SK-N-SH treated with all-trans-retinoic acid at 6 μM for 48 hours (cell line): ENCODE measurements at regions not wholly inside any gene's neighbourhood (a gene's known extent, or its start where the extent isn't known, plus 50 kb on each side); places are given as distances from the start of the nearest gene placed in this dataset.

Experiments
- ATAC-seq: fragments of 200-7000 bp; cut with Tn5 transposase; 3 replicates; pipeline ENCODE4 v1.9.1; 2020; ENCODE audit warnings: mild to moderate bottlenecking, moderate library complexity
- ARNTL ChIP-seq: fragments of 450-650 bp; formaldehyde crosslinking; IDR thresholded peaks from 2 replicates; pipeline ENCODE4 v1.5.0; 2020; ENCODE audit warnings: low read depth, mild to moderate bottlenecking, moderate library complexity, borderline replicate concordance
- BACH2 ChIP-seq: fragments of 250-450 bp; sonication (Bioruptor Pico); IDR thresholded peaks from 2 replicates; pipeline ENCODE4 v1.9.0; 2021; ENCODE audit warnings: mild to moderate bottlenecking, borderline replicate concordance
- CREB5 ChIP-seq: fragments of 250-450 bp; sonication (Bioruptor Pico); IDR thresholded peaks from 2 replicates; pipeline ENCODE4 v1.5.1; 2020; ENCODE audit warnings: low read depth, mild to moderate bottlenecking, moderate library complexity
- CSDC2 ChIP-seq: fragments of 250-450 bp; sonication (Bioruptor Pico); IDR thresholded peaks from 2 replicates; pipeline ENCODE4 v1.5.0; 2020; ENCODE audit warnings: mild to moderate bottlenecking, moderate library complexity
- CSRNP3 ChIP-seq: fragments of 250-450 bp; sonication (Bioruptor Pico); IDR thresholded peaks from 2 replicates; pipeline ENCODE4 v1.5.1; 2021; ENCODE audit warnings: mild to moderate bottlenecking, moderate library complexity
- ESRRG ChIP-seq: fragments of 250-450 bp; sonication (Bioruptor Pico); IDR thresholded peaks from 2 replicates; pipeline ENCODE4 v1.6.1; 2021; ENCODE audit warnings: mild to moderate bottlenecking
- OSR1 ChIP-seq: fragments of 250-450 bp; sonication (Bioruptor Pico); IDR thresholded peaks from 2 replicates; pipeline ENCODE4 v1.8.0; 2022; ENCODE audit warnings: moderate library complexity, mild to moderate bottlenecking, inconsistent platforms
- PATZ1 ChIP-seq: fragments of 250-450 bp; sonication (Bioruptor Pico); IDR thresholded peaks from 2 replicates; pipeline ENCODE4 v1.8.0; 2020; ENCODE audit warnings: mild to moderate bottlenecking, moderate library complexity, borderline replicate concordance
- POU6F1 ChIP-seq: fragments of 250-450 bp; sonication (Bioruptor Pico); IDR thresholded peaks from 2 replicates; pipeline ENCODE4 v1.8.0; 2021; ENCODE audit warnings: low read depth, mild to moderate bottlenecking, moderate library complexity, borderline replicate concordance
- PPARA ChIP-seq: fragments of 250-450 bp; sonication (Bioruptor Pico); IDR thresholded peaks from 2 replicates; pipeline ENCODE4 v1.5.0; 2020; ENCODE audit warnings: mild to moderate bottlenecking, borderline replicate concordance
- SNAI2 ChIP-seq: fragments of 250-450 bp; sonication (Bioruptor Pico); IDR thresholded peaks from 2 replicates; pipeline ENCODE4 v1.5.0; 2020; ENCODE audit warnings: mild to moderate bottlenecking, moderate library complexity
- TCF4 ChIP-seq: fragments of 250-450 bp; sonication (Bioruptor Pico); IDR thresholded peaks from 2 replicates; pipeline ENCODE4 v1.8.0; 2021; ENCODE audit warnings: mild to moderate bottlenecking, moderate library complexity, borderline replicate concordance
- TOX ChIP-seq: fragments of 250-450 bp; sonication (Bioruptor Pico); IDR thresholded peaks from 2 replicates; pipeline ENCODE4 v1.8.0; 2021; ENCODE audit warnings: mild to moderate bottlenecking, moderate library complexity, borderline replicate concordance
- TSHZ2 ChIP-seq: fragments of 250-450 bp; sonication (Bioruptor Pico); IDR thresholded peaks from 2 replicates; pipeline ENCODE4 v1.5.0; 2020; ENCODE audit warnings: mild to moderate bottlenecking, moderate library complexity
- ZC3H10 ChIP-seq: fragments of 250-450 bp; sonication (Bioruptor Pico); IDR thresholded peaks from 2 replicates; pipeline ENCODE4 v1.5.1; 2021; ENCODE audit warnings: mild to moderate bottlenecking, moderate library complexity
- ZFP3 ChIP-seq: fragments of 250-450 bp; sonication (Bioruptor Pico); IDR thresholded peaks from 2 replicates; pipeline ENCODE4 v1.5.0; 2020; ENCODE audit warnings: mild to moderate bottlenecking, moderate library complexity
- ZNF565 ChIP-seq: fragments of 450-650 bp; formaldehyde crosslinking; conservative IDR thresholded peaks from 2 replicates; pipeline ENCODE4 v1.5.0; 2020; ENCODE audit warnings: low read depth, mild to moderate bottlenecking, moderate library complexity
- ZNF70 ChIP-seq: fragments of 450-650 bp; formaldehyde crosslinking; IDR thresholded peaks from 2 replicates; pipeline ENCODE4 v1.5.0; 2020; ENCODE audit warnings: mild to moderate bottlenecking, moderate library complexity
- ZNF8 ChIP-seq: fragments of 450-650 bp; formaldehyde crosslinking; IDR thresholded peaks from 2 replicates; pipeline ENCODE4 v1.5.0; 2020; ENCODE audit warnings: mild to moderate bottlenecking, moderate library complexity

- TF ChIP-seq ZC3H10 (CRISPR knock-in tag): no peak
- no peak for TF ChIP-seq ZNF565 (CRISPR knock-in tag)
- TF ChIP-seq TCF4 (CRISPR knock-in tag): no peak
- TF ChIP-seq TOX (CRISPR knock-in tag): no peak
- TF ChIP-seq ARNTL (CRISPR knock-in tag): no peak
- TF ChIP-seq TSHZ2: no peak
- no peak for TF ChIP-seq SNAI2 (CRISPR knock-in tag)
- TF ChIP-seq CSDC2 (CRISPR knock-in tag): no peak
- TF ChIP-seq ESRRG (CRISPR knock-in tag): no peak
- no peak for TF ChIP-seq ZNF70 (CRISPR knock-in tag)
- no peak for TF ChIP-seq CSRNP3 (CRISPR knock-in tag)
- ATAC-seq: peak; percentile 41; the same call in 2 of the 3 replicates
Observed at GRCh38 chr14:65286443-65286842, 126.1 kb upstream of the FUT8 start.

- TF ChIP-seq ZFP3 (CRISPR knock-in tag): no peak
- TF ChIP-seq TOX (CRISPR knock-in tag): no peak
- no peak for TF ChIP-seq PPARA (CRISPR knock-in tag)
- no peak for TF ChIP-seq ARNTL (CRISPR knock-in tag)
- no peak for TF ChIP-seq ZNF565 (CRISPR knock-in tag)
- TF ChIP-seq ZNF70 (CRISPR knock-in tag): no peak
- no peak for TF ChIP-seq POU6F1 (CRISPR knock-in tag)
- TF ChIP-seq CREB5 (CRISPR knock-in tag): no peak
- no peak for TF ChIP-seq BACH2 (CRISPR knock-in tag)
- TF ChIP-seq PATZ1 (CRISPR knock-in tag): no peak
- no peak for TF ChIP-seq OSR1 (CRISPR knock-in tag)
- TF ChIP-seq, all 23 proteins: peak for 0
- ATAC-seq: no peak
Observed at GRCh38 chr14:65287264-65288131, 125.0 kb upstream of the FUT8 start.

- ATAC-seq: no peak
- TF ChIP-seq ESRRG (CRISPR knock-in tag) (no peak), ZNF8 (CRISPR knock-in tag) (no peak), TCF4 (CRISPR knock-in tag) (no peak), ZNF70 (CRISPR knock-in tag) (no peak), TSHZ2 (no peak), CSRNP3 (CRISPR knock-in tag) (no peak), POU6F1 (CRISPR knock-in tag) (no peak), BACH2 (CRISPR knock-in tag) (no peak)
Observed at GRCh38 chr14:65290830-65291229, 121.7 kb upstream of the FUT8 start.
